Aorta (tissue), 5 donors: ENCODE measurements at regions not wholly inside any gene's neighbourhood (a gene's known extent, or its start where the extent isn't known, plus 50 kb on each side); places are given as distances from the start of the nearest gene placed in this dataset.

Experiments
- ATAC-seq: fragments of 200-7000 bp; cut with Tn5 transposase; one replicate; pipeline ENCODE4 v1.9.1; 2022; ENCODE audit warnings: moderate library complexity; ENCODE audit not compliant: low FRiP score
- DNase-seq, 2 donors: peaks; one replicate each; pipeline ENCODE4 v3.0.0-alpha.2; 2020
- H3K27ac ChIP-seq, 2 donors: one replicate each; pipeline ENCODE4 v1.5.1; 2013; ENCODE audit warnings: low read length in 2 of 2, mild to moderate bottlenecking in 2 of 2, moderate library complexity in 2 of 2, control low read depth in 1 of 2, inconsistent platforms in 1 of 2, low read depth in 1 of 2
- H3K27me3 ChIP-seq, 2 donors: one replicate each; pipeline ENCODE4 v1.6.1; 2013; ENCODE audit warnings: control low read depth in 1 of 2, low read length in 1 of 2, mild to moderate bottlenecking in 1 of 2, moderate library complexity in 1 of 2; ENCODE audit not compliant: insufficient read depth in 2 of 2, control insufficient read depth in 1 of 2
- H3K36me3 ChIP-seq, 2 donors: one replicate each; pipeline ENCODE4 v1.6.1; 2013; ENCODE audit warnings: control low read depth in 1 of 2, low read length in 1 of 2, mild to moderate bottlenecking in 1 of 2; ENCODE audit not compliant: insufficient read depth in 2 of 2, control insufficient read depth in 1 of 2
- H3K4me1 ChIP-seq, 2 donors: one replicate each; pipeline ENCODE4 v1.6.1; 2013; ENCODE audit warnings: low read length in 2 of 2, control low read depth in 1 of 2, mild to moderate bottlenecking in 1 of 2, moderate library complexity in 1 of 2; ENCODE audit not compliant: insufficient read depth in 2 of 2, control insufficient read depth in 1 of 2
- H3K4me3 ChIP-seq, 2 donors: one replicate each; pipeline ENCODE4 v1.5.1; 2013; ENCODE audit warnings: low read length in 2 of 2, control low read depth in 1 of 2, mild to moderate bottlenecking in 1 of 2
- H3K9me3 ChIP-seq: one replicate; pipeline ENCODE4 v1.6.1; 2013; ENCODE audit warnings: mild to moderate bottlenecking, low read length; ENCODE audit not compliant: control insufficient read depth
- WGBS, 2 donors: extraction: QIAGEN DNeasy Blood & Tissue Kit; methylation state at CpG; one replicate each; pipeline ENCODE4 v1.1.7; 2013; 5-methylcytosine and 5-hydroxymethylcytosine counted together
- intact Hi-C, 2 donors: fragments of 100-400 bp; cut with DNase I; formaldehyde crosslinking; loops; one replicate each; pipeline versions ENCODE4 v1.14.2 to v1.15.0; 2022
- donor health status: healthy with polysubstance abuse.
- donor health status: Bipolar disorder and iron deficiency.
- donor health status: DM: no; HTN: no; CAD: no.
- donor health status: DM: no; HTN: no; CAD: no.
- donor health status: DM: yes; HTN: yes; CAD: no.

DNA sequence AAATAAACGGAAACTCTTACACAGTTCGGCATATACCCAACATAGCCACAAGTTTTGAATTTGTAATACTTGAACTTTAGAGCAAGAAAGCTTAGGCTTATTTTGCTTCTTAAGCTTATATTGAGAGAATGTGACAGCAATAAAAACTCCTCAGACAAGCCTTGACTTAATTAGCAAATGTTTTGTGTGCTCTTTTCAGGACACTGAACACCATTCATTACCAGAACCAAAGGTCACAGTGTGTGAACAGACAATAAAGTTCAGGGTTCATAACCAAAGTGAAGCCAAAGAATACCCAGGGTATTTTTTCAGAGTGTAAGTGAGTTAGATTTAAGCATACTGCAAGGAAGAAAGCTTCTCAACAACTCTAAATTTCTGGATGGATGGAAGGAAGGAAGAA lies 605.8 kb downstream of the METTL4 start:
- WGBS, 2 donors, result 65 to 87% methylated on average over 2 of the region's 2 CpGs
- intact Hi-C loops, result no loop called here
- Histone ChIP-seq H3K27ac (no peak overlapping the region), H3K4me3 (no peak overlapping the region), H3K36me3 (no peaks in the 10 kb centered on the region), H3K9me3 (no peaks in the 10 kb centered on the region), H3K27me3 (no peaks in the 10 kb centered on the region), H3K4me1 (no peaks in the 10 kb centered on the region)
- ATAC-seq (no peak), DNase-seq (no peak)

DNA sequence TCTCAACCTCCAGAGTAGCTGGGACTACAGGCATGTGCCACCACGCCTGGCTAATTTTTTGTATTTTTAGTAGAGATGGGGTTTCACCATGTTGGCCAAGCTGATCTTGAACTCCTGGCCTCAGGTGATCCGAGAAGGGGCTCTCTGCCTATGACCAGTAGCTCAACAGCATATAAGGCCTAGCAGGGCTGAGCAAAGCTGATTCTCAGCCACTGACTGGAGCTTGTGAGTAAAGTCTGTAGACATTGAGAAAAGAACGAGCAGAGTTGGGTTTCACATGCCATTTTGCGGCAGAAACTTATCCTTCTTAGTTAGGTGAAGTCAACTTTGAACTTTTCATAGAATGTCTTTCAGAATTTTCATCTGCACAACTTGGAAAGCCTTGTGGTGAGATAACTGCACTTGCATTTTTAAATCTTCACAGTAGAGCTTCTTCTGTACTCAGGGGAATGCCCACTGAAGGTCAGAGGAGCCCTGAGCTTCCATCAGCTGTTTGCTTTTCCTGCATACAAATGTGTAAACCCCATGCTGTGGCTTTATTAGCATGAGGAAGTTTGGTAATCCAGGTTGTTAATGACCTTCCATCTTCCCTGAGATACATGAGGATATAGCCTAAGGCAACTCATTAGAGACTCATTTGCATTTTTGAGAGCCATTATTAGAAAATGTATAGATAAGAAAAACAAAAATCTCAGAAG lies 602.4 kb downstream of the METTL4 start:
- H3K4me3 ChIP-seq, result no peak overlapping the region
- ATAC-seq (no peak), DNase-seq (no peak)
- intact Hi-C loops, result no loop called here
- H3K4me1 ChIP-seq, result no peaks in the 10 kb centered on the region
- H3K27me3 ChIP-seq, result no peaks in the 10 kb centered on the region
- no peaks in the 10 kb centered on the region for H3K36me3 ChIP-seq
- H3K27ac ChIP-seq, result no peak overlapping the region
- H3K9me3 ChIP-seq, result peaks cover 2% of the 10 kb centered on the region
- 76 to 87% methylated on average over 4 of the region's 4 CpGs for WGBS, 2 donors

DNA sequence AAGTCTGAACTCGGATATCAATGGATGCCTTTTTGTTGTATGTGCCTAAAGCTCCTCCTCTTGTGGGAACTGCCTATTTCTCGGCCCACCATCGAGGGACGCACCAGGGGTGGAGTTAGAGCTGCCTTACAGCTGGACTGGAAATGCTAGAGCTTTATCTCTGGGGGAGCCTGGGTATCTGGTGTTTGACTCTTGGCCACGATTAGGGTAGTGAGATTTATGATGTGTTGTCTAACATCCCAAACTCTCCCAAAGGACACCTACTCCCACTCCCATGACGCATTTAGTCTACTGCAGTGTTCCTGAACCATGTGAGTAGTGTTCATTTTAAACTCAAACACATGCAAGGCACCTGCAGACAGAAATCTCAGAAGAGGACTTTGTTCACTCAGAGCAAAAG lies 594.8 kb downstream of the METTL4 start:
- intact Hi-C loops, result no loop called here
- Histone ChIP-seq H3K36me3 (no peaks in the 10 kb centered on the region), H3K27me3 (no peaks in the 10 kb centered on the region), H3K27ac (no peak overlapping the region), H3K4me3 (no peak overlapping the region), H3K4me1 (no peaks in the 10 kb centered on the region), H3K9me3 (peaks cover 2% of the 10 kb centered on the region)
- ATAC-seq, result no peak
- WGBS, 2 donors, result 32 to 41% methylated on average over 6 of the region's 6 CpGs
- DNase-seq, result no peak

GRCh38 chr18:1982056-1982455 lies 589.2 kb downstream of the METTL4 start:
- Histone ChIP-seq H3K36me3 (no peaks in the 10 kb centered on the region), H3K4me3 (no peak overlapping the region), H3K4me1 (no peaks in the 10 kb centered on the region), H3K27me3 (no peaks in the 10 kb centered on the region), H3K9me3 (peaks cover 1% of the 10 kb centered on the region), H3K27ac (no peak overlapping the region)
- no peak for DNase-seq
- intact Hi-C loops, result no loop called here
- WGBS, 2 donors, result 32 to 51% methylated on average over 2 of the region's 2 CpGs
- no peak for ATAC-seq

DNA sequence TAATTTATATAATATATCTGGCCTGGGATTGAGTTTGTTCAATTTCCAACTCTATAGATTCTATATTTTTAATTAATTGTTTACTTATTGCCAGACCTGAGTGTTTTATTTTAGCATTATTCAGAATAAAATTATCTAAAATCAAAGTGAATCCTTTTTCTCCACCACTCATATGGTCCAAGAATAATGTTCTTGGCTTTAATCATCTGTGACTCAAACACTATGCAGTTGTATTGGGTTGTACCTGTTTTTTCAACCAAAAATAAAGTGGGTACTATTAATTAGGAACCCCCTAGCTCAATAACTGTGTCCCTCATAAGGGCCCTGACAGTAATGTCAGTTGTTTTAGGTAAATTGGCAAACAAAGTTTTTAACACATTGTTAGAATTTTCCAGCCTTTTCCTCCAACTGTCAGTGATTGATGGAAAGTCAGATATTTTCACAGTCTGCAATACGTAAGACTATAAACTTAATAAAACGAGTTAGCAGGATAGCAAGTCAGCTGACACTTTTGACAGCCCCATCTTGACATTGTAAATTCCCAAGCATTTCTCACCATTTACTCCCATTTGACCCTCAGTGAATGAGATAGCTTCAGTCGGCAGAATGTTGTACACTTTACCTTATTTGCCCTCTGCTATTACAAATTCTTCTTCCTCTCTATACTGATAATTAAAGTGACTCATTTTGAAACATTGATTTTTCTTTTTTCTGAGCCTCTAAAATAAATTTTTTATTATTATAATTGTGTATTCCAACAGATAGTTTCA lies 587.4 kb downstream of the METTL4 start:
- H3K36me3 ChIP-seq, result no peaks in the 10 kb centered on the region
- WGBS, 2 donors, result 6 to 8% methylated on average over 3 of the region's 3 CpGs
- peaks cover 1% of the 10 kb centered on the region for H3K9me3 ChIP-seq
- no peak overlapping the region for H3K4me3 ChIP-seq
- no peaks in the 10 kb centered on the region for H3K4me1 ChIP-seq
- no peaks in the 10 kb centered on the region for H3K27me3 ChIP-seq
- DNase-seq, result no peak
- intact Hi-C loops, result no loop called here
- no peak for ATAC-seq
- no peak overlapping the region for H3K27ac ChIP-seq

DNA sequence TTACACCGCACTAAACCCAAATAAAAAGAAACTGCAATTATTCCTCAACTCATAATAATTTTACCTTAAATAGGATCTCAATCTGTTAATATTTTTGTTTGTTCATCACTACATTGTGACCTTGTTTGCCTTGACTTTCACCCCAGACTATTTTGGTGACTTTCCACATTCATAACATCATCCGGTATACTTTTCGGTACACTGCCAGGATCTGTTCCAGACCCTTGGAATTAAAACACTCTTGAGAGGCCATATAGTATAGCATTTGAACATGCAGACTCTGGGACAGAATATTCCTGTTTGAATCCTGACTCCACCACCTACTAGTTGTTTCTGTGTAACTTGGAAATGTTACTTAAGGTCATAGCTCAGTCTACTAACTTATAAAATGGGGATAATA lies 577.4 kb downstream of the METTL4 start:
- H3K4me3 ChIP-seq, result no peak overlapping the region
- no peaks in the 10 kb centered on the region for H3K9me3 ChIP-seq
- no peaks in the 10 kb centered on the region for H3K4me1 ChIP-seq
- WGBS, 2 donors, result 71 to 72% methylated on average over 3 of the region's 3 CpGs
- DNase-seq, result no peak
- ATAC-seq, result no peak
- no peaks in the 10 kb centered on the region for H3K36me3 ChIP-seq
- H3K27me3 ChIP-seq, result no peaks in the 10 kb centered on the region
- intact Hi-C loops, result no loop called here
- no peak overlapping the region for H3K27ac ChIP-seq

DNA sequence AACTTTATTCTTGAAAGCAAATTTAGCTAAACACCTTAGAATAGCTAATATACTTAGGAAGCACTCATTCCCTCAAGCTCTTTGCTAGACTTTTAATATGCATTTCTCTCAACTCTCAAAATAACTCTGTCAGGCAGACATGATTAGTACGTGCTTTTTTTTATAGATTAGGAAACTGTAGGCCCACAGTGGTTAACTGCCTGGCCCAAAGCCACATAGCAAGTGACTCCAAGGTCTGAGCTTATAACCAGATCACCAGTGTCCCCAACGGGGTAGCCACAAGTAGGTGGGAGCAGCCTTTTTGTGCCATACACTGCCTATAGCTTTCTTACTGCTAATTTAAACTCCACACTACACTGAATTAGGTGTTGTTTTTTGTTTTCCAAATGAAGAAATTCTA lies 576.8 kb downstream of the METTL4 start:
- Histone ChIP-seq H3K4me1 (no peaks in the 10 kb centered on the region), H3K27ac (no peak overlapping the region), H3K36me3 (no peaks in the 10 kb centered on the region), H3K4me3 (no peak overlapping the region), H3K27me3 (no peaks in the 10 kb centered on the region), H3K9me3 (no peaks in the 10 kb centered on the region)
- ATAC-seq (no peak), DNase-seq (no peak)
- intact Hi-C loops, result no loop called here
- WGBS, 2 donors, result 26 to 29% methylated on average over 2 of the region's 2 CpGs

GRCh38 chr18:1995041-1995612 lies 576.2 kb downstream of the METTL4 start:
- intact Hi-C loops, result no loop called here
- H3K27ac ChIP-seq, result no peak overlapping the region
- 70 to 90% methylated on average over 1 of the region's 1 CpG for WGBS, 2 donors
- no peak overlapping the region for H3K4me3 ChIP-seq
- DNase-seq (no peak), ATAC-seq (no peak)
- no peaks in the 10 kb centered on the region for H3K27me3 ChIP-seq
- H3K9me3 ChIP-seq, result no peaks in the 10 kb centered on the region
- no peaks in the 10 kb centered on the region for H3K36me3 ChIP-seq
- H3K4me1 ChIP-seq, result no peaks in the 10 kb centered on the region

- WGBS, 2 donors, result 59 to 72% methylated on average over 2 of the region's 2 CpGs
- Histone ChIP-seq H3K4me3 (no peak overlapping the region), H3K36me3 (no peaks in the 10 kb centered on the region), H3K9me3 (no peaks in the 10 kb centered on the region), H3K27ac (no peak overlapping the region), H3K4me1 (no peaks in the 10 kb centered on the region), H3K27me3 (no peaks in the 10 kb centered on the region)
- ATAC-seq (no peak), DNase-seq (no peak)
- intact Hi-C loops, result no loop called here
Observed at GRCh38 chr18:1998121-1998520, 573.2 kb downstream of the METTL4 start.
